Body of pancreas (tissue), 4 donors: ENCODE measurements at regions not wholly inside any gene's neighbourhood (a gene's known extent, or its start where the extent isn't known, plus 50 kb on each side); places are given as distances from the start of the nearest gene placed in this dataset.

Source experiments
- POLR2A ChIP-seq, 3 donors: fragments of 450-650 bp; IDR thresholded peaks; one replicate each; pipeline ENCODE4 v1.6.1; 2016; ENCODE audit warnings: antibody characterized with exemption in 3 of 3, mild to moderate bottlenecking in 2 of 3
- TF ChIP-seq, protein P1 (sequence below), 7 experiments: fragments of 450-650 bp in 4 of 7; fragments of 200-600 bp in 3 of 7; sonication (generic) in 3 of 7; IDR thresholded peaks; one replicate each; pipeline ENCODE4 v1.5.1; 2016 to 2019; ENCODE audit warnings: antibody characterized with exemption in 7 of 7

DNA sequence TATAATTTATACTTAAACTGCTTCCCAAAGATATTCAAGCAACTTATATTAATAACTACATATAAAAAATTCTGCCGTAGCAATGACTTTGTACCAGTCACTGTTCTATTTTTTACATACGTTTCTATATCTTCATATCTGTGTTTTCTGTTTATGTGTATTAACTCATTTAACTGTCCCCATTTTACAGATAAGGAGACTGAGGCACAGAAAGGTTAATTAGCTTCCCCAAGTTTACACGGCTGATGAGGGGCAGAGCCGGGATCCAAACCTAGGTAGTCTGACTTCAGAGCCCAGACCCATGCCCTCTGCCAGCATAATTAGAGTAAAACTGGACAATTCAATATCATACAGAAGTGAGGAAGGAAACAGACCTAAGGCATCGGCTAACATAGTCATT lies 259.7 kb upstream of the TUT7 start:
- TF ChIP-seq, protein P1, sequence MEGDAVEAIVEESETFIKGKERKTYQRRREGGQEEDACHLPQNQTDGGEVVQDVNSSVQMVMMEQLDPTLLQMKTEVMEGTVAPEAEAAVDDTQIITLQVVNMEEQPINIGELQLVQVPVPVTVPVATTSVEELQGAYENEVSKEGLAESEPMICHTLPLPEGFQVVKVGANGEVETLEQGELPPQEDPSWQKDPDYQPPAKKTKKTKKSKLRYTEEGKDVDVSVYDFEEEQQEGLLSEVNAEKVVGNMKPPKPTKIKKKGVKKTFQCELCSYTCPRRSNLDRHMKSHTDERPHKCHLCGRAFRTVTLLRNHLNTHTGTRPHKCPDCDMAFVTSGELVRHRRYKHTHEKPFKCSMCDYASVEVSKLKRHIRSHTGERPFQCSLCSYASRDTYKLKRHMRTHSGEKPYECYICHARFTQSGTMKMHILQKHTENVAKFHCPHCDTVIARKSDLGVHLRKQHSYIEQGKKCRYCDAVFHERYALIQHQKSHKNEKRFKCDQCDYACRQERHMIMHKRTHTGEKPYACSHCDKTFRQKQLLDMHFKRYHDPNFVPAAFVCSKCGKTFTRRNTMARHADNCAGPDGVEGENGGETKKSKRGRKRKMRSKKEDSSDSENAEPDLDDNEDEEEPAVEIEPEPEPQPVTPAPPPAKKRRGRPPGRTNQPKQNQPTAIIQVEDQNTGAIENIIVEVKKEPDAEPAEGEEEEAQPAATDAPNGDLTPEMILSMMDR (IDR thresholded peaks at IDR 0.05) = no peak
- no peak for TF ChIP-seq POLR2A (IDR thresholded peaks at IDR 0.05)
